Astrocyte (in vitro differentiated cells and primary cell): ENCODE measurements at regions not wholly inside any gene's neighbourhood (a gene's known extent, or its start where the extent isn't known, plus 50 kb on each side); places are given as distances from the start of the nearest gene placed in this dataset.

Experiments
- DNase-seq: peaks from one replicate; pipeline ENCODE4 v3.0.0-alpha.2; 2010; ENCODE audit warnings: low read depth
- FAIRE-seq: peaks from 2 replicates; lab custom pipeline; 2011; peaks lifted over from hg19 to GRCh38; lab: Jason Lieb, UNC
- H2AFZ ChIP-seq: 2 replicates; pipeline ENCODE4 v1.6.0; 2012; ENCODE audit warnings: low read depth, low read length, inconsistent platforms
- H3K27ac ChIP-seq: 2 replicates; pipeline ENCODE4 v1.5.1; 2011; ENCODE audit warnings: low read depth, low read length, inconsistent platforms
- H3K27me3 ChIP-seq: 2 replicates; pipeline ENCODE4 v1.6.0; 2011; ENCODE audit warnings: low read length, inconsistent platforms; ENCODE audit not compliant: insufficient read depth
- H3K36me3 ChIP-seq: 2 replicates; pipeline ENCODE4 v1.5.1; 2011; ENCODE audit warnings: low read length, inconsistent platforms; ENCODE audit not compliant: insufficient read depth
- H3K4me1 ChIP-seq: 2 replicates; pipeline ENCODE4 v1.5.1; 2011; ENCODE audit warnings: low read length, inconsistent platforms; ENCODE audit not compliant: insufficient read depth
- H3K4me2 ChIP-seq: 2 replicates; pipeline ENCODE4 v1.6.0; 2012; ENCODE audit warnings: low read length, inconsistent platforms
- H3K4me3 ChIP-seq: 2 replicates; pipeline ENCODE4 v1.5.1; 2011; ENCODE audit warnings: low read depth, mild to moderate bottlenecking, low read length, inconsistent platforms; ENCODE audit not compliant: insufficient read depth
- H3K79me2 ChIP-seq: 2 replicates; pipeline ENCODE4 v1.6.0; 2012; ENCODE audit warnings: mild to moderate bottlenecking, low read length, inconsistent platforms; ENCODE audit not compliant: insufficient read depth
- H3K9ac ChIP-seq: 2 replicates; pipeline ENCODE4 v1.6.0; 2012; ENCODE audit warnings: mild to moderate bottlenecking, low read length, inconsistent platforms
- H3K9me3 ChIP-seq: 2 replicates; pipeline ENCODE4 v1.5.1; 2012; ENCODE audit warnings: low read depth, mild to moderate bottlenecking, low read length, inconsistent platforms; ENCODE audit not compliant: insufficient read depth
- H4K20me1 ChIP-seq: 2 replicates; pipeline ENCODE4 v1.6.0; 2012; ENCODE audit warnings: low read length, inconsistent platforms; ENCODE audit not compliant: insufficient read depth
- H3K27ac Mint-ChIP-seq: one replicate; pipeline ENCODE4 v1.8.0; 2021; ENCODE audit warnings: mild to moderate bottlenecking, mixed read lengths; ENCODE audit not compliant: unreplicated experiment
- H3K27me3 Mint-ChIP-seq: one replicate; pipeline ENCODE4 v1.8.0; 2021; ENCODE audit warnings: low read depth, mixed read lengths; ENCODE audit not compliant: unreplicated experiment
- H3K36me3 Mint-ChIP-seq: one replicate; pipeline ENCODE4 v1.8.0; 2021; ENCODE audit warnings: low read depth, mixed read lengths; ENCODE audit not compliant: unreplicated experiment
- H3K4me1 Mint-ChIP-seq: one replicate; pipeline ENCODE4 v1.8.0; 2021; ENCODE audit warnings: low read depth, mixed read lengths; ENCODE audit not compliant: unreplicated experiment
- H3K4me3 Mint-ChIP-seq: one replicate; pipeline ENCODE4 v1.8.0; 2021; ENCODE audit warnings: mild to moderate bottlenecking, moderate library complexity, mixed read lengths; ENCODE audit not compliant: unreplicated experiment
- H3K9me3 Mint-ChIP-seq: one replicate; pipeline ENCODE4 v1.8.0; 2021; ENCODE audit warnings: mild to moderate bottlenecking, mixed read lengths; ENCODE audit not compliant: unreplicated experiment
- EZH2 ChIP-seq: IDR thresholded peaks from 2 replicates; pipeline ENCODE4 v1.6.1; 2012; ENCODE audit warnings: mild to moderate bottlenecking, low read length, inconsistent platforms; ENCODE audit not compliant: insufficient read depth
- TF ChIP-seq, protein P1 (sequence below): IDR thresholded peaks from 2 replicates; pipeline ENCODE4 v1.5.1; 2011; ENCODE audit warnings: low read depth, mild to moderate bottlenecking, inconsistent platforms, low read length, moderate library complexity; ENCODE audit not compliant: insufficient read depth

DNA sequence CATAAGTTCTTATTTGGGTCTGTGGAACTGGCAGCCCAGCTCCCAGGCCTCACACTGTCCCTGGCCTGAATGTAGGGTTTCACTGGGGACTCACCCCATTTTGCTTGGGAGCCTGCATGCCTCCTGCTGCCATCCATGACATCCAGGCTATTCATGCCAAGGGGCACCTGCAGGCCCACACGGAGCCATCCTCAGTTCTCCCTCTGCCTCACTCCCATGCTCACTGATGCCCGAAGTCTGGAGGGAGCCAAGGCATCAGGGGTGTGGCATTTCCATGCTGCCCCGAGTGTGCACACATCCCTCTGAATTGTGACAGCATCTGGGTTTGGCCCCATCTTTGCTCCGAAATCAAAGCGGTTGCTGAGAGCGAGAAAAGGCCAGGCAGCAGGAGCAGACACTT, 67.4 kb upstream of the ZNF804A start:
- Histone ChIP-seq H3K79me2 (no peaks in the 10 kb centered on the region), H3K27me3 (no peaks in the 10 kb centered on the region), H3K4me2 (no peak overlapping the region), H3K9me3 (peaks cover 7% of the 10 kb centered on the region), H3K4me1 (no peaks in the 10 kb centered on the region), H3K27ac (no peak overlapping the region), H4K20me1 (no peaks in the 10 kb centered on the region), H2AFZ (no peak overlapping the region), H3K36me3 (no peaks in the 10 kb centered on the region), H3K4me3 (no peak overlapping the region), H3K9ac (no peak overlapping the region)
- Mint-ChIP-seq H3K27ac (no peak overlapping the region), H3K36me3 (no peaks in the 10 kb centered on the region), H3K27me3 (no peaks in the 10 kb centered on the region), H3K4me1 (no peaks in the 10 kb centered on the region), H3K4me3 (no peak overlapping the region), H3K9me3 (peaks cover 14% of the 10 kb centered on the region)
- FAIRE-seq, result no peak
- no peak for TF ChIP-seq EZH2
- TF ChIP-seq, protein P1, sequence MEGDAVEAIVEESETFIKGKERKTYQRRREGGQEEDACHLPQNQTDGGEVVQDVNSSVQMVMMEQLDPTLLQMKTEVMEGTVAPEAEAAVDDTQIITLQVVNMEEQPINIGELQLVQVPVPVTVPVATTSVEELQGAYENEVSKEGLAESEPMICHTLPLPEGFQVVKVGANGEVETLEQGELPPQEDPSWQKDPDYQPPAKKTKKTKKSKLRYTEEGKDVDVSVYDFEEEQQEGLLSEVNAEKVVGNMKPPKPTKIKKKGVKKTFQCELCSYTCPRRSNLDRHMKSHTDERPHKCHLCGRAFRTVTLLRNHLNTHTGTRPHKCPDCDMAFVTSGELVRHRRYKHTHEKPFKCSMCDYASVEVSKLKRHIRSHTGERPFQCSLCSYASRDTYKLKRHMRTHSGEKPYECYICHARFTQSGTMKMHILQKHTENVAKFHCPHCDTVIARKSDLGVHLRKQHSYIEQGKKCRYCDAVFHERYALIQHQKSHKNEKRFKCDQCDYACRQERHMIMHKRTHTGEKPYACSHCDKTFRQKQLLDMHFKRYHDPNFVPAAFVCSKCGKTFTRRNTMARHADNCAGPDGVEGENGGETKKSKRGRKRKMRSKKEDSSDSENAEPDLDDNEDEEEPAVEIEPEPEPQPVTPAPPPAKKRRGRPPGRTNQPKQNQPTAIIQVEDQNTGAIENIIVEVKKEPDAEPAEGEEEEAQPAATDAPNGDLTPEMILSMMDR, result no peak
- DNase-seq, result no peak

DNA sequence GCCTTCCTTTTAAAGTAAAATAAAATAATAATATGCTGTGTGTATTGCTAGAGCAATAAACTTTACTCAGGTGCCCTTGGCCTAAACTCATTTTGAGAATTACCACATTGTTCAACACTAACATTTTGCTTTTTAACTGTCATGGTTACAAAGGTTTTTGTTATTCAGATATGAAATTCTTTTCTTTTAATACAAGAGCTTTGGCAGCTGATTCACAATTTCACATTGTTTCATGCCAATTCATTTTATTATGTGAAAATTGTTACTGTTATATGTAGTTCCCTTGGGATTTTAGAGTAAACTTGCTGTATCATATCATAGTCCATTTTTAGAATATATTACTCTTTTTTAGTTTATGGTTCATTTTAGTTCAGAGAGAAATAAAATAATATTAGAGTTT, 65.8 kb upstream of the ZNF804A start:
- Mint-ChIP-seq H3K4me1 (no peaks in the 10 kb centered on the region), H3K27me3 (no peaks in the 10 kb centered on the region), H3K4me3 (no peak overlapping the region), H3K36me3 (no peaks in the 10 kb centered on the region), H3K9me3 (peaks cover 12% of the 10 kb centered on the region), H3K27ac (no peak overlapping the region)
- Histone ChIP-seq H3K27ac (no peak overlapping the region), H4K20me1 (no peaks in the 10 kb centered on the region), H3K4me2 (no peak overlapping the region), H3K4me3 (no peak overlapping the region), H3K27me3 (no peaks in the 10 kb centered on the region), H3K4me1 (no peaks in the 10 kb centered on the region), H3K79me2 (no peaks in the 10 kb centered on the region), H3K36me3 (no peaks in the 10 kb centered on the region), H3K9me3 (peaks cover 7% of the 10 kb centered on the region), H2AFZ (no peak overlapping the region), H3K9ac (no peak overlapping the region)
- no peak for DNase-seq
- FAIRE-seq, result no peak
- TF ChIP-seq EZH2, result no peak
- TF ChIP-seq, protein P1, result no peak

DNA sequence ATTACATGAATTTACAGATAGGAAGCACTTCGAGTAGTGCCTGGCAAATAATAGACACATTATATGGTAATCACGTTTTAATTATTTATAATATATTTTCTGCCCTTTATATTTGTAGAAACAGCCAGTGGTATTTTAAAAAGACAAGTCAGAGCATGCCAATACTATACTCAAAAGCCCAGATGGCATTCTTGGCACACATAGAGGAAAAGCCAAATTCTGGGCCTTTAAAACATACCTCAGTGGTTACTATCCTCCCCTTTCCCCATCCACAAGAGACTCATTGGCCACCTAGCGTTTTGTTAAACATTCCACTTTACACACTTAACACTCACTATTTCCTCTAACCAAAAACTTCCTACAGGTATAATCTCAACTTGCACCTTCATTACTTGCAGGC, 63.3 kb upstream of the ZNF804A start:
- FAIRE-seq (no peak), DNase-seq (no peak)
- H3K4me3 ChIP-seq, result no peak overlapping the region
- Mint-ChIP-seq H3K4me1 (no peaks in the 10 kb centered on the region), H3K36me3 (no peaks in the 10 kb centered on the region), H3K9me3 (peaks cover 2% of the 10 kb centered on the region), H3K27ac (no peak overlapping the region), H3K4me3 (no peak overlapping the region), H3K27me3 (no peaks in the 10 kb centered on the region)
- no peaks in the 10 kb centered on the region for H3K27me3 ChIP-seq
- H3K9ac ChIP-seq, result no peak overlapping the region
- H3K4me2 ChIP-seq, result no peak overlapping the region
- no peaks in the 10 kb centered on the region for H3K79me2 ChIP-seq
- TF ChIP-seq EZH2, result no peak
- TF ChIP-seq, protein P1, result no peak
- H3K36me3 ChIP-seq, result no peaks in the 10 kb centered on the region
- no peaks in the 10 kb centered on the region for H3K4me1 ChIP-seq
- peaks cover 3% of the 10 kb centered on the region for H3K9me3 ChIP-seq
- H3K27ac ChIP-seq, result no peak overlapping the region
- no peak overlapping the region for H2AFZ ChIP-seq
- H4K20me1 ChIP-seq, result no peaks in the 10 kb centered on the region
